Limb (tissue), 2 donors: ENCODE measurements at regions not wholly inside any gene's neighbourhood (a gene's known extent, or its start where the extent isn't known, plus 50 kb on each side); places are given as distances from the start of the nearest gene placed in this dataset.

Experiments
- DNase-seq, 2 donors: peaks; one replicate each; pipeline ENCODE4 v3.0.0-alpha.2; 2016; ENCODE audit errors: extremely low spot score in 2 of 2

- no peak for DNase-seq
Measured at GRCh38 chr1:224504297-224505041, 69.9 kb upstream of the WDR26 start.

GRCh38 chr1:224505454-224506093, 71.0 kb upstream of the WDR26 start:
- no peak for DNase-seq

GRCh38 chr1:224506141-224506814, 71.7 kb upstream of the WDR26 start:
- DNase-seq = no peak

GRCh38 chr1:224507771-224508523, 73.3 kb upstream of the WDR26 start:
- DNase-seq = no peak

- no peak for DNase-seq
Measured at GRCh38 chr1:224509907-224510306, 75.3 kb upstream of the WDR26 start.

- no peak for DNase-seq
Measured at GRCh38 chr1:224510880-224511645, 76.5 kb upstream of the WDR26 start.

GRCh38 chr1:224512600-224513151, 78.1 kb upstream of the WDR26 start:
- no peak for DNase-seq

GRCh38 chr1:224513383-224513782, 78.8 kb upstream of the WDR26 start:
- no peak for DNase-seq

- peak; percentile 81 to 92 for DNase-seq
Measured at GRCh38 chr1:224513787-224514209, 79.2 kb upstream of the WDR26 start.

GRCh38 chr1:224517171-224517570, 82.6 kb upstream of the WDR26 start:
- DNase-seq = no peak

GRCh38 chr1:224518528-224518927, 83.9 kb upstream of the WDR26 start:
- no peak for DNase-seq

- no peak for DNase-seq
Measured at GRCh38 chr1:224519874-224520273, 85.3 kb upstream of the WDR26 start.

GRCh38 chr1:224520808-224521207, 86.2 kb upstream of the WDR26 start:
- DNase-seq = no peak

- DNase-seq = no peak
Measured at GRCh38 chr1:224521904-224522734, 87.5 kb upstream of the WDR26 start.

- no peak for DNase-seq
Measured at GRCh38 chr1:224523676-224524075, 89.1 kb upstream of the WDR26 start.

GRCh38 chr1:224524679-224525078, 90.1 kb upstream of the WDR26 start:
- DNase-seq = no peak

GRCh38 chr1:224525411-224526040, 90.6 kb upstream of the CNIH3 start:
- no peak for DNase-seq

GRCh38 chr1:224526771-224527170, 89.3 kb upstream of the CNIH3 start:
- no peak for DNase-seq

- DNase-seq = no peak
Measured at GRCh38 chr1:224528900-224529299, 87.2 kb upstream of the CNIH3 start.
